ENCODE measurements at regions not wholly inside any gene's neighbourhood (a gene's known extent, or its start where the extent isn't known, plus 50 kb on each side); places are given as distances from the start of the nearest gene placed in this dataset.

GRCh38 chr9:7245976-7246580 is 488.3 kb downstream of the KDM4C start:
- DNase-seq (ENCODE audit: low read depth), result no peak

DNA sequence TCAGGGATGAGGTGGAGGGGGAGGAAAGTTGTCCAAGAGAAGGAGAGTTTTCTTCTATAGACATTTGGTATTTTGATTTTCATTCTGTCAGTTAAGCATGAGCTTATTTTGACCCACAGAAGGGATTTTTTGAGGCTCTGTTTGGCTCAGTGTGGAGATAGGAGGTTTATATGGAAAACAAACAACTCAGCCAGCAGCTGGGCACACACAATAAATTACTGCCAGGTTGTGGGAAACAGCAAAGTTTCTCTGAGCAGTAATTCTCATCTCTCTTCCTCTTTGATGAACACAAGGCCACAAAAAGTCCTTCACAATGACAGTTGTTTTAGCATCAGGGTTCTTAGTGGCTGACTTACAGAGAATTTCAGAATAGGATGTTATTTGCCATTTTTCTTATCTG is 486.1 kb downstream of the KDM4C start:
- no peak for DNase-seq (ENCODE audit: low read depth)

DNA sequence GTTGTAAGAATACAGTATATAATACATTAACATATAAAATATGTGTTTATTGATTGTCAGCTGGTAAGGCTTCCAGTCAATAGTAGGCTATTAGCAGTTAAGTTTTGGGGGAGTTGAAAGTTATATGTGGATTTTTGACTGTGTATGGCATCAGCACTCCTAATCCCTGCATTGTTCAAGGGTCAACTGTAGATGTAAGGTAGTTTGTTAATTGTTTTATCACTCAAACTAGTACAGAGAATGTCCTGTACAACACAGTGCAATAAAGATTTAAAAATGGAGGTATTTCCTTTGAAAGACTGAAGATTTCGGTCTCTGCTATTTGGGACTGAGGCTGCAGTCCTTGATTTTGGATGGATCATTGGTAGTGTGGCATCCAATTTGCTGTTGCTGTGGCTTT is 484.4 kb downstream of the KDM4C start:
- no peak for DNase-seq (ENCODE audit: low read depth)

DNA sequence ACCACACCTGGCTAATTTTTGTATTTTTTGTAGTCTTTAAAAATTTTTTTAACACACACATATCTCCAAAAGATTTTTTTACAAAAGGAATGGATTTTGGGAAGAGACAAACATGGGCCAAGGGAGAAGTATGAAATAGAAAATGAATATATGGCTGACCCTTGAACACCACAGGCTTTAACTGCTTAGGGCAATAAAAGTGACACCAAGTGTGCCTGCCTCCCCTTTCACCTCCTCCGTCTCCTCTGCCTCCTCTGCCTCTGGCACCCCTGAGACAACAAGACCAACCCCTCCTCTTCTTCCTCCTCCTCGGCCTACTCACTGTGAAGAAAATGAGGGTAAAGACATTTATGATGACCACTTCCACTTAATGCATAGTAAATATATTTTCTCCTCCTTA is 483.9 kb downstream of the KDM4C start:
- no peak for DNase-seq (ENCODE audit: low read depth)

- DNase-seq (ENCODE audit: low read depth), result no peak
Observed at GRCh38 chr9:7240569-7241311, 483.0 kb downstream of the KDM4C start.

- no peak for DNase-seq (ENCODE audit: low read depth)
Observed at GRCh38 chr9:7239708-7240107, 481.9 kb downstream of the KDM4C start.

DNA sequence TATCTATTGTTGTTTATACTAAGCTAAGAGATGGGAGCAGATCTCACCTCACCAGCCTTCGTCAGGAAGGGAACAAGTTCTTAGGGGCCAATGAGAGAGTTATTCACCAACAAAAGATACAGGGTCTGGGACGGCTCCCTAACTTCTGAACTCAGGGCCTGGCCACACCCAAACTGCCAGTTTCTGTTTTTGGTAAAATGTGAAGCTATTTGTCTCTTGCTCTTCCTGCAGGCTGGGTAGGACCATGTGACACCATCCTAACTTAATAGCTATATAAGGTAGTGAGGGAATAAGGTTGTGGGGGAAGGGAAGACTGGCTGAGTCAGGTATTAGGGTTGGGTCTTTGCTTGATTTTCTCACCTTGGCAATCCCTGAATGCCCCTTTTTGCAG is 480.5 kb downstream of the KDM4C start:
- no peak for DNase-seq (ENCODE audit: low read depth)

- DNase-seq (ENCODE audit: low read depth), result peak; percentile 57
Observed at GRCh38 chr9:7237473-7238246, 479.9 kb downstream of the KDM4C start.

DNA sequence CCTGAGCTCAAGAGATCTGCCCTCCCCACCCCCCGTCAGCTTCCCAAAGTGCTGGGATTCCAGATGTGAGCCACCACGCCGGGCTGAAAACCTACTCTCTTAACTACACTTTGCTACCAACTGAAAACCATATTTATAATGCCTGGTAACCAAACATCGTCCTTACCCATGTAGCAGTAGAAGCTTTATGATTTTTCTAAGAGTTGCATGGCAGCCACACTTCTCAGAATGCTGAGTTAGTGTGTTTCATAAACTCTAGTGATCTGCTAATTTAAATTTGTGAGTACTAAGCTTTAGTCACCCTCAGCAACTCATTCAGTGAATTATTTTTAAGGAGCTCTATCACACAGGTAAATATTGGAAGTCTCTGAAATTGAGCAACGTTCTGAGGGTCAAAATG is 478.4 kb downstream of the KDM4C start:
- no peak for DNase-seq (ENCODE audit: low read depth)

- peak; percentile 41 for DNase-seq (ENCODE audit: low read depth)
Observed at GRCh38 chr9:7234144-7234543, 476.4 kb downstream of the KDM4C start.

- no peak for DNase-seq (ENCODE audit: low read depth)
Observed at GRCh38 chr9:7229571-7229970, 471.8 kb downstream of the KDM4C start.

- DNase-seq (ENCODE audit: low read depth), result no peak
Observed at GRCh38 chr9:7228726-7229125, 471.0 kb downstream of the KDM4C start.

DNA sequence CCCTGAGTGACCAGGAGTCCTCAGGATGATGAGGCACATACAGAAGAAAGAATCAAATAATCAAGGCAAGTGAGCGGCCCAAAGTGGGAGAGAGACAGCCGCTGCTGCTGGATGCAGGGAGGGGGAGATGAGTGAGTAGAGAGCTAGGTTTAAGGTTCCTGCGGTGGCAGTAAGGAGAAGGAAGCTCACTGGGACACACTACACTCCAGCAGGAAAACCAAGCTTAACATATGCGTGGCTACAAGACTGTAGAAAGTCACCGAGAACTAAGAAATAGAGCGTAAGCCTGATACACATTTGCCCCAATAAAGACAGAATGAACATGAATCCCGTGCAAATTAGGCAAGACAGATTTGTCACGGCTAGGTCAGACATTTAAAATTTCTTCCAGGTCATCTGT is 470.2 kb downstream of the KDM4C start:
- DNase-seq (ENCODE audit: low read depth), result no peak

- no peak for DNase-seq (ENCODE audit: low read depth)
Observed at GRCh38 chr9:7226007-7226640, 468.4 kb downstream of the KDM4C start.
